ENCODE measurements at regions not wholly inside any gene's neighbourhood (a gene's known extent, or its start where the extent isn't known, plus 50 kb on each side); places are given as distances from the start of the nearest gene placed in this dataset.

DNA sequence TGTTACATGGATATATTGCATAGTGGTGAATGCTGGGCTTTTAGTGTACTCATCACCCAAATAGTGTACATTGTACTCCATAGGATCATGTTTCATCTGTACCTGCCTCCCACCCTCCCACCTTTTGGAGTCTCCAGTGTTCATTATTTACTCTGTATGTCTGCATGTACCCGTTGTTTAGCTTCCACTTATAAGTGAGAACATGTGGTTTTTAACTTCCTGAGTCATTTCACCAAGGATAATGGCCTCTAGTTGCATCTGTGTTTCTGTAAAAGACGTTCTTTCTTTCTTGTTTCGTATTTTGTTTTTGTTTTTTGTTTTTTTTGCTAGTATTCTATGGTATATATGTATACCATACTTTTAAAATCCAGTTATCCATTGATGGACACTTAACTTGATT, 107.5 kb downstream of the MSTN start:
- H3K4me1 ChIP-seq (ENCODE audit: control insufficient read depth in 1 of 2, insufficient read depth in 2 of 2, low read length in 2 of 2) = no peaks in the 10 kb centered on the region
- no peaks in the 10 kb centered on the region for H3K27me3 ChIP-seq (ENCODE audit: control insufficient read depth in 2 of 2, insufficient read depth in 2 of 2, low read length in 2 of 2)
- Mint-ChIP-seq H3K4me3 (no peak overlapping the region), H3K4me1 (peaks cover 4% of the 10 kb centered on the region), H3K9me3 (peaks cover 0 to 6% (median 0%) of the 10 kb centered on the region in 7 donors), H3K36me3 (no peaks in the 10 kb centered on the region), H3K27me3 (ENCODE audit: low read depth in 3 of 3) (no peaks in the 10 kb centered on the region), H3K27ac (peak overlapping the region in 1 of 7 donors; percentile 16)
- no peak overlapping the region for H2AFZ ChIP-seq (ENCODE audit: insufficient read depth, low read depth, low read length, poor library complexity, severe bottlenecking)
- H3K27ac ChIP-seq (ENCODE audit: low read depth in 1 of 2, low read length in 2 of 2) = no peak overlapping the region
- DNase-seq = no peak
- H3K9me3 ChIP-seq (replicated peaks in 1 of 2; ENCODE audit: control insufficient read depth in 1 of 2, insufficient read depth in 1 of 2, low read length in 2 of 2) = no peaks in the 10 kb centered on the region
- no peak overlapping the region for H3K4me2 ChIP-seq (replicated peaks; ENCODE audit: extremely low read depth, low read length, poor library complexity, severe bottlenecking)
- no peaks in the 10 kb centered on the region for H3K36me3 ChIP-seq (replicated peaks in 1 of 2; ENCODE audit: control insufficient read depth in 1 of 2, insufficient read depth in 2 of 2, low read length in 2 of 2)
- intact Hi-C loops (cut with micrococcal nuclease) = no loop called here
- H3K79me2 ChIP-seq (ENCODE audit: insufficient read depth, low read length) = no peaks in the 10 kb centered on the region
- H3K9ac ChIP-seq (ENCODE audit: insufficient read depth, low read length, poor library complexity, severe bottlenecking) = no peak overlapping the region
- WGBS (ENCODE audit: insufficient coverage) = no CpG with 5 or more reads among the region's 3 CpGs
- no peaks in the 10 kb centered on the region for H4K20me1 ChIP-seq (ENCODE audit: insufficient read depth, low read length)
- no peak overlapping the region for H3K4me3 ChIP-seq (replicated peaks in 1 of 3; ENCODE audit: low read depth in 2 of 3, low read length in 3 of 3)
- TF ChIP-seq, protein P1, sequence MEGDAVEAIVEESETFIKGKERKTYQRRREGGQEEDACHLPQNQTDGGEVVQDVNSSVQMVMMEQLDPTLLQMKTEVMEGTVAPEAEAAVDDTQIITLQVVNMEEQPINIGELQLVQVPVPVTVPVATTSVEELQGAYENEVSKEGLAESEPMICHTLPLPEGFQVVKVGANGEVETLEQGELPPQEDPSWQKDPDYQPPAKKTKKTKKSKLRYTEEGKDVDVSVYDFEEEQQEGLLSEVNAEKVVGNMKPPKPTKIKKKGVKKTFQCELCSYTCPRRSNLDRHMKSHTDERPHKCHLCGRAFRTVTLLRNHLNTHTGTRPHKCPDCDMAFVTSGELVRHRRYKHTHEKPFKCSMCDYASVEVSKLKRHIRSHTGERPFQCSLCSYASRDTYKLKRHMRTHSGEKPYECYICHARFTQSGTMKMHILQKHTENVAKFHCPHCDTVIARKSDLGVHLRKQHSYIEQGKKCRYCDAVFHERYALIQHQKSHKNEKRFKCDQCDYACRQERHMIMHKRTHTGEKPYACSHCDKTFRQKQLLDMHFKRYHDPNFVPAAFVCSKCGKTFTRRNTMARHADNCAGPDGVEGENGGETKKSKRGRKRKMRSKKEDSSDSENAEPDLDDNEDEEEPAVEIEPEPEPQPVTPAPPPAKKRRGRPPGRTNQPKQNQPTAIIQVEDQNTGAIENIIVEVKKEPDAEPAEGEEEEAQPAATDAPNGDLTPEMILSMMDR (IDR thresholded peaks at IDR 0.05) = no peak

DNA sequence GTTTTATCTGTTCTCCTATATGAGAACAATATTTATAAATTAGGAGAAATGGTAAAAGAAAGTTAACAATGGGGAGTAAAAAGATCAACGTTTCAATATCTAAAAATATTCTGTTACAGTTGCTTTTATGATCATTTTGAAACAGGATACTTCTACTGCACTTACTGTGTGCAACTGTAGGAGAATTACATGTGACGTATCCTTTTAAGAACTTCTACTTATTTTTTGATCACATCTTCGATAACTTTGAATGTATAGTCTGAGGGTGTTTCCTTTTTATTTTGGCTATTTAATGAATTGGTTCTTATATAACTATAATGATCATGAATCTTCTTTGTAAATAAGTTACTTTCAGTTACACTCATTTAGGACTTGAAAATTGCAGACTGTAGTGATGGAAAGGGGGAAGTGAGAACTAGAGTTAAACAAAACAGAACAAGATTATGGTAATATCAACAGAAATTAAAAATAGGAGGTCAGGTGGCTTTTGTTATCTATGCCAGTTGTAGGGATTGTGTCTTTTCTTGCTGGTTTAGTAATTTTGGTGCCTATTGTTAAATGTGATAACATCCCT, 109.9 kb downstream of the MSTN start:
- Mint-ChIP-seq H3K4me3 (no peak overlapping the region), H3K27ac (peak overlapping the region in 2 of 7 donors; percentile 5 to 17), H3K27me3 (ENCODE audit: low read depth in 3 of 3) (no peaks in the 10 kb centered on the region), H3K9me3 (peaks cover 0 to 10% (median 0%) of the 10 kb centered on the region in 7 donors), H3K36me3 (no peaks in the 10 kb centered on the region), H3K4me1 (peaks cover 4% of the 10 kb centered on the region)
- no peaks in the 10 kb centered on the region for H3K9me3 ChIP-seq (replicated peaks in 1 of 2; ENCODE audit: control insufficient read depth in 1 of 2, insufficient read depth in 1 of 2, low read length in 2 of 2)
- peak overlapping the region; percentile 2 for H2AFZ ChIP-seq (ENCODE audit: insufficient read depth, low read depth, low read length, poor library complexity, severe bottlenecking)
- no peaks in the 10 kb centered on the region for H3K27me3 ChIP-seq (ENCODE audit: control insufficient read depth in 2 of 2, insufficient read depth in 2 of 2, low read length in 2 of 2)
- no peaks in the 10 kb centered on the region for H3K4me1 ChIP-seq (ENCODE audit: control insufficient read depth in 1 of 2, insufficient read depth in 2 of 2, low read length in 2 of 2)
- H3K4me3 ChIP-seq (replicated peaks in 1 of 3; ENCODE audit: low read depth in 2 of 3, low read length in 3 of 3) = no peak overlapping the region
- DNase-seq = no peak
- H3K4me2 ChIP-seq (replicated peaks; ENCODE audit: extremely low read depth, low read length, poor library complexity, severe bottlenecking) = no peak overlapping the region
- H4K20me1 ChIP-seq (ENCODE audit: insufficient read depth, low read length) = no peaks in the 10 kb centered on the region
- no CpG with 5 or more reads among the region's 3 CpGs for WGBS (ENCODE audit: insufficient coverage)
- TF ChIP-seq, protein P1 (IDR thresholded peaks at IDR 0.05) = no peak
- H3K9ac ChIP-seq (ENCODE audit: insufficient read depth, low read length, poor library complexity, severe bottlenecking) = no peak overlapping the region
- no peaks in the 10 kb centered on the region for H3K36me3 ChIP-seq (replicated peaks in 1 of 2; ENCODE audit: control insufficient read depth in 1 of 2, insufficient read depth in 2 of 2, low read length in 2 of 2)
- H3K27ac ChIP-seq (ENCODE audit: low read depth in 1 of 2, low read length in 2 of 2) = no peak overlapping the region
- intact Hi-C loops (cut with micrococcal nuclease) = no loop called here
- no peaks in the 10 kb centered on the region for H3K79me2 ChIP-seq (ENCODE audit: insufficient read depth, low read length)

Data from CD14-positive monocyte (primary cell).